SW480 (cell line): ENCODE measurements at regions not wholly inside any gene's neighbourhood (a gene's known extent, or its start where the extent isn't known, plus 50 kb on each side); places are given as distances from the start of the nearest gene placed in this dataset.
"Not testable (repeated sequence)": the region's sequence is repeated elsewhere in the genome, so short reads cannot be mapped to it uniquely, and the experiment has no call there.

ENCODE experiments used
- DNase-seq: peaks from one replicate; pipeline ENCODE4 v3.0.0-alpha.2; 2016; ENCODE audit warnings: low spot score

DNA sequence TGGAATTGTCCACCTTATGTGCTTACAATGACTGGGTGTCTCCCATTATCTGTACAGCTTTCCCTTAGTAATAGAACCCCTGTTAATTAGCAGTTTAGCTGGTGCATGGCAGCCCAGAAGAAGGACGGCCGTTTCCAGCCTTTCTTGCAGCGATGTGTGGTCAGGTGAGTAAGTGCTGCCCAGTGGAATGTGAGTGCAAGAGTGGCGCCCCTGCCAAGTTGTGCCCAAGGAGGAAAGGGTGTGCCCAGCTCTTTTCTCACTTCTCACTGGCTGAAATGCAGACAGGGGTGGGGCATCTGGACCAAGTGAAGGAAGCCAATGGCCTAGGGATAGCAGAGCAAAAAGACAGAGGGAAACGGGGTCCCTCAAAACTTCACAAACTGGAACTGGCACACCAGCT, 296.8 kb downstream of the PREX1 start:
- peak; percentile 47 for DNase-seq

DNA sequence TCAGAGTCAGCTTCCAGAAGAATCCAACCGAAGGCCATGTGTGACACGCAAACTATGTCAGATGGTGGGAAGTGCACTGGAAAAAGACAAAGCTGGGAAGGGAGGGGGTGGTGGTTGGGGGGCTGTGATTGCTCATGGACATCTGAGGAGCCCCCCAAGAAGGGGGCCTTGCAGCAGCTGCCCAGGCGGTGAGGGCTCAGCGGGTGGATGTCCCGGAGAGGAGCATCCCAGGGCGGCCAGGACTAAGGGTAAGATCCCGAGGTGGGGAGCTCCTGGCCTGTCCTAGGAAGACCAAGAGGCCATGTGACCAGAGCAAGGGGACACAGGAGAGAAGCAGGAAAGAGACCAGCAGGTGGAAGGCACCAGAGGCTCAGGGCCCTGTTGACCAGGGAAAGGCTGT, 299.5 kb downstream of the PREX1 start:
- no peak for DNase-seq

DNA sequence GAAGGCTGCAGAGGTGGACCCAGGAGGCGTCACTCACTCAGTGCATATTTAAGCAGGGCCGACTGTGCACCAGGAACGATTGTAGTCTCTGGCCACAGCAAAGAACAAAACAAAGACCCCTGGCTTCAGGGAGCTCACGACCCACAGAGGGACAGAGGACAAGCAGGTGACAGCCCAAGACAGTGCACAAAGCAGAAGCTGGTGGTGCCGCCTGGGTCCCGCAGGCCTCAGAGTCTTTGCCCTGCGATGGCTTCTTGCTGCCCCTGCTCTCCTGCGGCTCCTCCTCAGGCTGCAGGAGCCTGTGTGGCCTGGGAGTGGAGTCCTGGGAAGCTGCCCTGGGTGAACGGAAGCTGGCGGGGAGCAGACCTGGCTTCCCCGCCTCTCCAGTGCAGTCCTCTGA, 300.0 kb downstream of the PREX1 start:
- DNase-seq = no peak

DNA sequence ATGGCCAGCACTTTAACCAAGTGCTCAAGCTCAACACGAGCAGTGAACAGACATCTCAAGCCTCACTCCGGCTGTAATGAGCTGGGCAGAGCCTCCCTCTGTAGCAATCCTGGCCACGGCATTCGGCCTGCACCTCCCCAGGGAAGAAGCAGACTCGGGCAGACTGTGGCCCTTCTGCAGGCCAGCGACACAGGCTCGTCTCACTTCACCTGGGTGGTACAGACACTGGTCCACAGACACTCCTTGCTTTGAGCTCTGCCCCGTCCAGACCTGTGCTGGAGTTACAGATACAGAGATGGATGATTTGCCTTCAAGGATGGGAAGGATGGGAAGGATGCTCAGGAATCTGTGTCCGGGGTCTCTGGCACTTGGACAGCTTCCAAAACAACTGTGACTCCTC, 300.9 kb downstream of the PREX1 start:
- DNase-seq = no peak

DNA sequence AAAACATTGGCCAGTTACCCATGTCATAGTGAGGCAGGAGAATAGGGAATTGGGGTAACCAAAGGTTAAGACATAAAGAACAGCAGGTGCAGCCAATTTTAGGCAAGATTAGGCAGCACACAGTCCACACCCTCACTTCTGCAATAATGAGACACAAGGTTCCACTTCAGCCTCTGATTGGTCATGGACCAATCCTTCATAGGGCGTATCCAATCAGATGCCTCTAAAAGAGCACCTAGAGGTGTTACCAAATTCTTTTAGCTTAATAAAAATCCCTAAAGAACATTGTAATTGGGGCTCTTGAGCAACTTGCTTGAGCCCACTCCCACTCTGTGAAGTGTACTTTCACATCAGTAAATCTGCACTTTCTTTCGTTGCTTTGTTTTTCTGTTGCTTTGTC, 302.4 kb downstream of the PREX1 start:
- no peak for DNase-seq

DNA sequence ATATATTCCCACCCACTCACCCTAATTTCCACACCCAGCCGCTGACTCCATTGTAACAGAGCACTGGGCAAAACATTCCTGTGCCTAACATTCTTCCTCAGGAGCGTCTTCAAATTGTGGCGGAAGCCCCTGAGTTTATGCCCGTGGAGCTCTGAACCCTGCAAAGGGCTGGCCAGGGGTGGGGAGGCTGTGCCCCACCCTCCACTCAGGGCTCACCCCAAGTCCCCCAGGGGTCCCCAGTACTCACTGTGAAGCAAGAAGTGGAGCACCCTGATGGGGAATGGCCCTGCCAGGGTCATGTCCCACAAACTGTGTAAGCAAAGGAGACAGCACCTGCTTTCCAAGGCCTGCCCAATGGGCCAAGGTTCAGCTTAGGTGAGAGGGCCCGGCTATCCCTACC, 303.2 kb downstream of the PREX1 start:
- no peak for DNase-seq

DNA sequence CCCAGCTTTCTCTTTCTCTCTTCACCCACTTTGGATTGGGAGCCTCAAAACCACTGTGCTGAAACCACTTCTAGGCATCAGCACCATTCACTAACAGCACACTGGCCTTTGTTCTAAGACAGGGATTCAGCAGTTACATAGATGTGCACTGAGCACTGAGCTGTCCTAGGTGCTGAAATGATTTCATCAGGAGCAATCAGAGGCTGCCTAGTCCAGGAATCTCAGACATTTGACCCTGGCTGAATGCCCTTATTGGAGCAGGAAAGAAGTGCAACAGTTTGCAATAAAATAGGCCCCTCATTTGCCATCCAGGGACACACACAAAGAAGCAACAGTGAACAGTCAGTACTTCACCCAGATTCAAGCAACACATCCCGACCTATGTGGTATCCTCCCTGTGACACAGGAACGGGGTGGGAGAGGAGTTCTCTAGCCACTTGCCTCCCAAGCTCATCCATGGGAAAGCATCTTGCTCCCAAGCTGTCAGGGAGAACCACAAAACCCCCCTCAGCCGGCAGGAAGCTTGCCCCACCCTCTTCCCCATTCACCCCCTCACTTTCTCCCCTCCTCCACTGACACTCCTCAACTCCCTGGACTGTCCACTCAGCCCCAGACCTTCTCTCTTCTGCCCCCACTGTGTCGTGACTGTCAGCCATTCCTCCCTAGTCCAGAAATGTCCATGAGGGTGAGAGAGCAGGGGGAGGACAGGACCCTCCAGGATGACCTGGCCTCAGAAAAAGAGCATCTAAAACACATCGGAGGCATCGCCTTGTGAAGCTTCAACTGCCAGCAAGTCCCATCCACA, 304.4 kb downstream of the PREX1 start:
- DNase-seq = peak; percentile 90

DNA sequence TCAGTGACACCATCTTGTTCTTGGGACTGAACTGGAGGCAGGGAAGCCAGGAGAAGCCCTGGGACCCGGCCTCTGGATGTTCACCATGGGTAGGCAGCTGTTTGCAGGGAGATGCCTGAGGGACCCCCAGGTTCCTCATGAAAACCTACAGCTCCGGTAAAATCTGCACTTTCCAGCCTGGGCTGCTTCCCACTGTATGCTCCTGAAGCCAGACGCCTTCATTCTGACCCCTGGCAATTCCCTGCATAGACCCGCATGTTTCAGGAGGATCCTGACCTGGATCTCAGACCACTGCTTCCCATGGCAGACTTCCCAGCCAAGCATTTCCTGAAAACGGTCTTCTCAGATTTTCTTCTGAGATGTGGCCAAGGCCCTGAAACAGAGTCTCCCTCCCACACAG, 306.7 kb downstream of the PREX1 start:
- no peak for DNase-seq

DNA sequence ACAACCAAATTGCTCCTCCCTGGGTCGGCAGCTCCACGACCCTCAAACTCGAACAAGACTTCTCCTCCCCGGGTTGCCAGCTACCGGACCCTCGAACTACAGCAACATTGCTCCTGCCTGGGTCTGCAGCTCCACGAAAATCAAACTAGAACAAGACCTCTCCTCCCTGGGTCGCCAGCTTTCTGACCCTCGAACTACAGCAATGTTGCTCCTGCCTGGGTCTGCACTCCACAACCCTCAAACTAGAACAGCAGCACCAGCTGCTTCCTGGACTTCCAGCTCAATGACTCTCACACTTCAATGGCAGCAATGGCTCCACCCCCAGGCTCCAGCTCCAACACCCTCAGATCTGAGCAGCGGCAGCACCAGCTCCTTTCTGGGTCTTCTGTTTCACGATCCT, 311.6 kb downstream of the PREX1 start:
- DNase-seq = peak; percentile 56

DNA sequence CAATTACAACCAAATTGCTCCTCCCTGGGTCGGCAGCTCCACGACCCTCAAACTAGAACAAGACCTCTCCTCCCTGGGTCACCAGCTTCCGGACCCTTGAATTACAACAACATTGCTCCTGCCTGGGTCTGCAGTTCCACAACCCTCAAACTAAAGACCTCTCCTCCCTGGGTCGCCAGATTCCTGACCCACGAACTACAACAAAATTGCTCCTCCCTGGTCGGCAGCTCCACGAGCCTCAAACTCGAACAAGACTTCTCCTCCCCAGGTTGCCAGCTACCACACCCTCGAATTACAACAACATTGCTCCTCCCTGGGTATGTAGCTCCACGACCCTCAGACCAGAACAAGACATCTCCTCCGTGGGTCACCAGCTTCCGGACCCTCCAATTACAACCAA, 313.2 kb downstream of the PREX1 start:
- not testable (repeated sequence) for DNase-seq

DNA sequence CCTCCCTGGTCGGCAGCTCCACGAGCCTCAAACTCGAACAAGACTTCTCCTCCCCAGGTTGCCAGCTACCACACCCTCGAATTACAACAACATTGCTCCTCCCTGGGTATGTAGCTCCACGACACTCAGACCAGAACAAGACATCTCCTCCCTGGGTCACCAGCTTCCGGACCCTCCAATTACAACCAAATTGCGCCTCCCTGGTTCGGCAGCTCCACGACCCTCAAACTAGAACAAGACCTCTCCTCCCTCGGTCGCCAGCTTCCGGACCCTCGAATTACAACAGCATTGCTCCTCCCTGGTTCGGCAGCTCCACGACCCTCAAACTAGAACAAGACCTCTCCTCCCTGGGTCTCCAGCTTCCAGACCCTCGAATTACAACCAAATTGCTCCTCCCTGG, 315.3 kb downstream of the PREX1 start:
- not testable (repeated sequence) for DNase-seq

DNA sequence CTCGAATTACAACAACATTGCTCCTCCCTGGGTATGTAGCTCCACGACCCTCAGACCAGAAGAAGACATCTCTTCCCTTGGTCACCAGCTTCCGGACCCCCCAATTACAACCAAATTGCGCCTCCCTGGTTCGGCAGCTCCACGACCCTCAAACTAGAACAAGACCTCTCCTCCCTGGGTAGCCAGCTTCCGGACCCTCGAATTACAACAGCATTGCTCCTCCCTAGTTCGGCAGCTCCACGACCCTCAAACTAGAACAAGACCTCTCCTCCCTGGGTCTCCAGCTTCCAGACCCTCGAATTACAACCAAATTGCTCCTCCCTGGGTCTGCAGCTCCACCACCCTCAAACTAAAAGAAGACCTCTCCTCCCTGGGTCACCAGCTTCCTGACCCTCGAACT, 322.7 kb downstream of the PREX1 start:
- not testable (repeated sequence) for DNase-seq

DNA sequence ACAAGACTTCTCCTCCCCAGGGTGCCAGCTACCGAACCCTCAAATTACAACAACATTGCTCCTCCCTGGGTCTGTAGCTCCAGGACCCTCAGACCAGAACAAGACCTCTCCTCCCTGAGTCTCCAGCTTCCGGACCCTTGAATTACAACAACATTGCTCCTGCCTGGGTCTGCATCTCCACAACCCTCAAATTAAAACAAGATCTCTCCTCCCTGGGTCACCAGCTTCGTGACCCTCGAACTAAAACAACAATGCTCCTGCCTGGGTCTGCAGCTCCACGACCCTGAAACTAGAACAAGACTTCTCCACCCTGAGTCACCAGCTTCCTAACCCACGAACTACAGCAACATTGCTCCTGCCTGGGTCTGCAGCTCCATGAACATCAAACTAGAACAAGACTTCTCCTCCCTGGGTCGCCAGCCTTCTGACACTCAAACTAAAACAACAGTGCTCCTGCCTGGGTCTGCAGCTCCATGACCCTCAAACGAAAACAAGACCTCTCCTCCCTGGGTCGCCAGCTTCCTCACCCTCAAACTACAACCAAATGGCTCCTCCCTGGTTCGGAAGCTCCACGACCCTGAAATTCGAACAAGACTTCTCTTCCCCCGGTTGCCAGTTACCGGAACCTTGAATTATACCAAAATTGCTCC, 324.5 kb downstream of the PREX1 start:
- DNase-seq = no peak

DNA sequence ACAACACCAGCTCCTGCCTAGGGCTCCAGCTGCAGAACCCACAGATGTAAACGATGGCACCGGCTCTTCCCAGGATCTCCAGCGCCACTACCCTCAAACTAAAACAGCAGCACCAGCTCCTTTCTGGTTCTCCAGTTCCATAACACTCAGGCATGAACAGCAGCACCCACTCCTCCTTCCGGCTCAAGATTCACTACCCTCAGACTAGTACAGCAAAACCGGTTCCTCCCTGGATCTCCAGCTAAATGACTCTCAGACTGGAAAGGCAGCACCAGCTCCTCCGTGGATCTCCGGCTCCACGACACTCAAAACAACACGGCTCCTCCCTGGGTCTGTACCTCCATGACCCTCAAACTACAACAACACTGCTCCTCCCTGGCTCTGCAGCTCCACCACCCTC, 325.0 kb downstream of the PREX1 start:
- DNase-seq = no peak

DNA sequence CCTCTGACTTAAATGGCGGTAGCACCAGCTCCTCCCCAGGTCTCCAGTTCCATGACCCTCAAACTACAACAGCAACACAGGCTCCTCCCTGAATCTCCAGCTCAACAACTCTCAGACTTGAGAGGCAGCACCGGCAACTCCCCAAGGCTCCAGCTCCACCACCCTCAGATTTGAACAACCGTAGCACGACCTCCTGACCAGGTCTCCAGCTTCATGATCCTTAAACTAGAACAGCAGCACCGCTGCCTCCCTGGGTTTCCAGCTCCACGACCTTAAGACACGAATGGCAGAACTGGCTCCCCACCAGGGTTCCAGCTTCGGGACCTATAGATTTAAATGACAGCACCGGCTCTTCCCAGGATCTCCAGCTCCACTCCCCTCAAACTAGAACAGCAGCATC, 325.8 kb downstream of the PREX1 start:
- no peak for DNase-seq

DNA sequence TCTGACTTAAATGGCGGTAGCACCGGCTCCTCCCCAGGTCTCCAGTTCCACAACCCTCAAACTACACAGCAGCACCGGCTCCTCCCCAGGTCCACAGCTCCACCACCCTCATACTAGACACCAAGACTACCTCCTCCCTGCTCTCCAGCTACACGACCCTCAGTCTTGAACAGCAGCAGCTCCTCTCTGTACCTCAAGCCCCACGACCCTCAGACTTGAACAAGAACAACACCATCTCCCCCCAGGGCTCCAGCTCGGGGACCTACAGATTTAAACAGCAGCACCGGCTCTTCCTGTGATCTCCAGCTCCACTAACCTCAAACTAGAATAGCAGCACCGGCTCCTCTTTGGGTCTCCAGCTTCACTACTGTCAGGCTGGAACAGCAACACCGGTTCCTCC, 326.9 kb downstream of the PREX1 start:
- not testable (repeated sequence) for DNase-seq

DNA sequence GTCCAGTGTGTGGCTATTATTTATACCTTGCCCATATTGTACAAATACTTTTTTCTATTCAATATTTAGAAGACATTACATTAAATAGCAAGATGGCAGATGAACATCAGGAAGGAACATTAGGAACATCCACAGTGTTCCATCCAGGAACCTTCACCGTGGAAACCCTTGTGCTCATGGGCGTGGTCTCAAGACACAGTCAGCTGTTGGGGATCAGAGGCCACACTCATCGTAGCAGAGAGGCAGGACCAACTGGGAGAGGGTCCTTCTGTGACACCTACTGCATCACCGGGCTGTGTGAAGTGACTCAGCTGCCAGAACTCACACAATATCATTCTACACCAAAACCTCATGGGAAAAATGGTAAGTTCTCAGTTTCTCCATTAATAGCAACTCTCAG, 328.9 kb downstream of the PREX1 start:
- DNase-seq = not testable (repeated sequence)

DNA sequence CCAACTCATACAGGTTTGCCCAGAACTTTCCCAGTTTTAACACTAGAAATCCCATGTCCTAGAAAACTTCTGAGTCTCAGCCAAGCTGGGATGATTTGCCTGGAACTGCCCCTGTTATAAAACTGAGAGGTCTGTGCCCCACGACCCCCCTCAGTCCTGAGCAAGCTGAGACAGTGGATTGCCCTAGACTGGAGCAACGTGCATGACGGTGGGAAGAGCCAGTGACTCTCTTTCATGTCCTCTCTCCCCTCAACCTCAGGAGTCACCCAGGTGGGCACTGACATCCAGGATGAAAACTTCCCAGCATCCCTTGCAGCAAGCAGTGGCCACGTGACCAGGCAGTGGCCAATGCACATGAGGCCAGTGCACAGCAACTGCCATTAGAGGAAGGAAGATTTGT, 329.7 kb downstream of the PREX1 start:
- not testable (repeated sequence) for DNase-seq

DNA sequence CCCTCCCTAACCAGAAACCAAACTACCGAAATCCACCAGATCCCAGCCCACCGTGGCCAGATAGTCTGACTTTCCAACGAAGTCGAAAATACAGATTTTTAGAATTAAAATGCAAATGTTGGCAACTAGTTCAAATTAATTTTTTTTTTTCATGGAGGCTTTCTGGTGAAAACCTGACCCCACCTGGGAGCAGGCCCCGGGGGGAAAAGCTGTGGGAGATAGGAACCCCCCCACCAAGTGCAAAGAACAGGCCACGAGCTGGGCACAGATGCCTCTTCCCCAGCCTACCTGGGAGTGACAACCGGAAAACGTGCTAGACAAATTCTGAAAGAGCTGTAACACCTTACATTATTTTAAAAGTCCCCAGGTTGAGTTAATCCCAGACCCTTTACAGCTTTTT, 333.8 kb downstream of the PREX1 start:
- DNase-seq = no peak

DNA sequence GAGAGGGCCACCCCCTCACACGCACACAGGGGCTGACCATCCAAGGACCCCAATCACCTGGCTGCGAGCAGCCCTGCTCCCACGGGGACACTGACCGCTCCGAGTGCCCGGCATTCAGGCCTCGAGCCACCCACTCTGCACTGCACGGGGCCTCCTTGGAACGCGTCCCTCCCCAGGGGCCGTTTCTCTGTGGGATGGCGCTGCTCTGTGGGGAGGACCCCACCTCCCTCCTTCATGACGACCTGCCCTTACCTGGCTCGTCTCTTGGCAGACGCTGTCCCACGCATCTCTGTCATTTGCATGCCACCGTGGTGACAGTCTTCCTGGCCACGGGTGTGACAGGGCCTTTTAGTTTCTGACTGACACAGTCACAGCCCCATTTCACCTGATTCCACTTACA, 334.5 kb downstream of the PREX1 start:
- DNase-seq = not testable (repeated sequence)

DNA sequence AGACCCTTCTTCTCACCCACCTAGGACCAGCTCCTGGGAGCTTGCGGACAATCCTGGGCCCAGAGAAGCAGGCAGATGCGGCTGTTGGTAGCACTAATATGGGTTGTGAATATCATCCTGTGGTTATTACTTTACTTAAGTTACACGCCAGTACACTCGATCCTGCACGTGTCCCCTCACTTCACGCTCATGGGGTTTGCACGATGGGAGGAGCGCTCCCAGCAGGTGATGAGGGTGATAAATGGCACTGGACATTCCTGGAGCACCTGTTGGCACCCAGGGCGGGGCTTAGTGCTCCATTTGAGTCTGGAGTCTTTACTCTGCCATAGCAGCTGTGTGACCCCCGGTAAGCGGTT, 335.1 kb downstream of the PREX1 start:
- DNase-seq = no peak

DNA sequence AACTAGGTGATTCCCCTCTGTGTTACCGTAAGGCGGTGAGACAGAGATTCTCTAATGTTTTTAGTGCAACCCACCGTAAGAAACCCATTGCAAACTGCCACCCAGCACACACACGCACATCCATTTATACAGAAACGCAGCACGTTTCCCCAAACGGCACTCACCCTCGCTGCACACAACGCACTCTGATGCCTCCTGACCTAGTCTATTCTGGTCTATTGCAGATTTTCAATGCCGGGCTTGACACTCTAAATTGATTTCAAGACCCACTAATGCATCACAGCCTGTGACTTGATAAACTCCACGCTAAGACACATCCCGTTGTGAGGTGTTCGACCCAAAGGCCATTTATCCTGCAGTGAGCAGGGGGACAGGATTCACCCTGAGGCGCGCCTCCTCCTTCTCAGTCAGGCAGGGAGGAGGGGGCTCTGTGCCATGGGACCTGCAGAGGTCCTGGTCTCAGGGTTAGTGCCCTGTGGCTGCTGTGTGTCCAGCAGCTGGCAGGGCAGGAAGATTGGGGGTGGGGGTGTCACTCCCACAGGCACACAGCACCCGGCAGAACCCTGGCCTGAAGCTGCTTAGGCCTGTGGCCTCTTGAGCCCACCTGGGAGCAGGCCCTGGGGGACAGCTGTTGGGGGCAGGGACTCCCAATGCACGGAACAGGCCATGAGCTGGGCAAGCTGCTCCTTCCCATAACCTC, 335.6 kb downstream of the PREX1 start:
- DNase-seq = no peak
